MM.1S (cell line): ENCODE measurements at regions not wholly inside any gene's neighbourhood (a gene's known extent, or its start where the extent isn't known, plus 50 kb on each side); places are given as distances from the start of the nearest gene placed in this dataset.

Experiments
- DNase-seq: peaks from one replicate; pipeline ENCODE4 v3.0.0-alpha.2; 2015
- H2AFZ ChIP-seq: fragments of 300-600 bp; sonication (generic); 2 replicates; pipeline ENCODE4 v1.6.0; 2016; ENCODE audit warnings: antibody characterized with exemption, low read length
- H3F3A ChIP-seq: fragments of 300-600 bp; sonication (generic); 2 replicates; pipeline ENCODE4 v1.6.1; 2016; ENCODE audit warnings: mild to moderate bottlenecking, antibody characterized with exemption, low read length, moderate library complexity, mixed read lengths; ENCODE audit not compliant: insufficient read depth
- H3K27ac ChIP-seq: fragments of 300-600 bp; sonication (generic); 2 replicates; pipeline ENCODE4 v1.5.1; 2016; ENCODE audit warnings: mild to moderate bottlenecking, low read length
- H3K27me3 ChIP-seq: fragments of 300-600 bp; sonication (generic); replicated peaks from 2 replicates; pipeline ENCODE4 v1.6.0; 2016; ENCODE audit warnings: low read length; ENCODE audit not compliant: insufficient read depth
- H3K36me3 ChIP-seq: fragments of 300-600 bp; sonication (generic); replicated peaks from 2 replicates; pipeline ENCODE4 v1.6.1; 2016; ENCODE audit warnings: mild to moderate bottlenecking, low read length, mixed read lengths; ENCODE audit not compliant: insufficient read depth
- H3K4me1 ChIP-seq: fragments of 300-600 bp; sonication (generic); 2 replicates; pipeline ENCODE4 v1.6.1; 2016; ENCODE audit warnings: low read length, mixed read lengths
- H3K4me2 ChIP-seq: fragments of 300-600 bp; sonication (generic); 2 replicates; pipeline ENCODE4 v1.6.0; 2016; ENCODE audit warnings: low read depth, low read length
- H3K4me3 ChIP-seq: fragments of 300-600 bp; sonication (generic); 2 replicates; pipeline ENCODE4 v1.5.1; 2016; ENCODE audit warnings: low read length, mixed read lengths
- H3K79me2 ChIP-seq: fragments of 300-600 bp; sonication (generic); 2 replicates; pipeline ENCODE4 v1.6.1; 2016; ENCODE audit warnings: mixed run types, low read length, mixed read lengths
- H3K9ac ChIP-seq: fragments of 300-600 bp; sonication (generic); 2 replicates; pipeline ENCODE4 v1.6.1; 2016; ENCODE audit warnings: low read length, mixed read lengths
- H3K9me2 ChIP-seq: fragments of 300-600 bp; sonication (generic); replicated peaks from 2 replicates; pipeline ENCODE4 v1.6.1; 2016; ENCODE audit warnings: mild to moderate bottlenecking, low read length, mixed read lengths; ENCODE audit not compliant: insufficient read depth
- H3K9me3 ChIP-seq: fragments of 300-600 bp; sonication (generic); replicated peaks from 2 replicates; pipeline ENCODE4 v1.6.1; 2016; ENCODE audit warnings: mild to moderate bottlenecking, low read length, mixed read lengths; ENCODE audit not compliant: insufficient read depth
- H4K20me1 ChIP-seq: fragments of 300-600 bp; sonication (generic); 2 replicates; pipeline ENCODE4 v1.6.1; 2016; ENCODE audit warnings: mild to moderate bottlenecking, low read length, moderate library complexity, mixed read lengths; ENCODE audit not compliant: insufficient read depth
- EZH2 ChIP-seq: fragments of 300-600 bp; sonication (generic); optimal IDR thresholded peaks from 2 replicates; pipeline ENCODE3; 2017; ENCODE audit warnings: low read depth, mild to moderate bottlenecking, antibody characterized with exemption, low read length, mixed read lengths
- EZH2phosphoT487 ChIP-seq: fragments of 300-600 bp; sonication (generic); IDR thresholded peaks from 2 replicates; pipeline ENCODE4 v1.6.1; 2018; ENCODE audit warnings: antibody characterized with exemption, low read length
- TF ChIP-seq, protein P1 (sequence below): fragments of 300-600 bp; sonication (generic); IDR thresholded peaks from 2 replicates; pipeline ENCODE4 v1.5.1; 2016; ENCODE audit warnings: antibody characterized with exemption, low read length, mixed read lengths

DNA sequence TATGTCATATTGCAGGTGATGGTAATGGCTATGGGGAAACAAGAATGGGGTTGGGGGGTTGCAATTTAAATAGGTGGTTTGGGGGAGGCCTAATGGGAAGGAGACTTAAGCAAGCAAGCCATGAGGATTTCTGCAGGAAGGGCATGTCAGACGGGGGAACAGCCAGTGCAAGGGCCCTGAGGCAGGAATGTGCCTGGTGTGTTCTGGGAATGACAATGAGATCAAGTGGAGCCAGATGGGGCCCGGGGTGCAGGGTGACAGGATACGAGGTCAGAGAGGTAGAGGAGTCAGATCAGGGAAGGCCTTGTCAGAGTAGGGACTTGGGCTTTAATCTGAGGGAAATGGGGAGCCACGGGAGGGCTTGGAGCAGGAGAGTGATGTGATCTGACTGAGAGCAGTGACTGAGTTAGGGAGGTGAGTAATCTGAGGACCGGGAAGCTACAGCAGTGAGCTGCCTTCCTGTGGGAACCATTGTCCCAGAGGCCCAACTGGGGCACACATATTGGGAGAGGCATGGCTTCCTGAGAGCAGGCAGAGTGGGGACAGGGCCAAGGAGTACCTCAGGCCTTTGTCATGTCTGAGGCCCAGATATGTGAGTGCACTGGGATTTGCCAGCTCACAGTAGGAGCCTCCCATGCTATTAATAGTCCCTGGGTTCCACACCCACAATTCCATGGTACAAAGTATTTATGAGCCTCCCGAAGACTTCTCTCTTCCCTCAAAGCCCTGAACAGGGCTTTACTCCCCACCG, 139.8 kb downstream of the BCOR start:
- Histone ChIP-seq H3F3A (no peaks in the 10 kb centered on the region), H3K9me2 (no peaks in the 10 kb centered on the region), H4K20me1 (no peaks in the 10 kb centered on the region), H3K9ac (no peak overlapping the region), H3K27me3 (no peaks in the 10 kb centered on the region), H3K4me1 (no peaks in the 10 kb centered on the region), H3K79me2 (no peaks in the 10 kb centered on the region), H3K4me3 (no peak overlapping the region), H3K36me3 (no peaks in the 10 kb centered on the region), H3K4me2 (no peak overlapping the region), H3K9me3 (no peaks in the 10 kb centered on the region), H3K27ac (no peak overlapping the region), H2AFZ (no peak overlapping the region)
- TF ChIP-seq, protein P1, sequence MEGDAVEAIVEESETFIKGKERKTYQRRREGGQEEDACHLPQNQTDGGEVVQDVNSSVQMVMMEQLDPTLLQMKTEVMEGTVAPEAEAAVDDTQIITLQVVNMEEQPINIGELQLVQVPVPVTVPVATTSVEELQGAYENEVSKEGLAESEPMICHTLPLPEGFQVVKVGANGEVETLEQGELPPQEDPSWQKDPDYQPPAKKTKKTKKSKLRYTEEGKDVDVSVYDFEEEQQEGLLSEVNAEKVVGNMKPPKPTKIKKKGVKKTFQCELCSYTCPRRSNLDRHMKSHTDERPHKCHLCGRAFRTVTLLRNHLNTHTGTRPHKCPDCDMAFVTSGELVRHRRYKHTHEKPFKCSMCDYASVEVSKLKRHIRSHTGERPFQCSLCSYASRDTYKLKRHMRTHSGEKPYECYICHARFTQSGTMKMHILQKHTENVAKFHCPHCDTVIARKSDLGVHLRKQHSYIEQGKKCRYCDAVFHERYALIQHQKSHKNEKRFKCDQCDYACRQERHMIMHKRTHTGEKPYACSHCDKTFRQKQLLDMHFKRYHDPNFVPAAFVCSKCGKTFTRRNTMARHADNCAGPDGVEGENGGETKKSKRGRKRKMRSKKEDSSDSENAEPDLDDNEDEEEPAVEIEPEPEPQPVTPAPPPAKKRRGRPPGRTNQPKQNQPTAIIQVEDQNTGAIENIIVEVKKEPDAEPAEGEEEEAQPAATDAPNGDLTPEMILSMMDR = no peak
- no peak for TF ChIP-seq EZH2
- no peak for TF ChIP-seq EZH2phosphoT487
- no peak for DNase-seq

DNA sequence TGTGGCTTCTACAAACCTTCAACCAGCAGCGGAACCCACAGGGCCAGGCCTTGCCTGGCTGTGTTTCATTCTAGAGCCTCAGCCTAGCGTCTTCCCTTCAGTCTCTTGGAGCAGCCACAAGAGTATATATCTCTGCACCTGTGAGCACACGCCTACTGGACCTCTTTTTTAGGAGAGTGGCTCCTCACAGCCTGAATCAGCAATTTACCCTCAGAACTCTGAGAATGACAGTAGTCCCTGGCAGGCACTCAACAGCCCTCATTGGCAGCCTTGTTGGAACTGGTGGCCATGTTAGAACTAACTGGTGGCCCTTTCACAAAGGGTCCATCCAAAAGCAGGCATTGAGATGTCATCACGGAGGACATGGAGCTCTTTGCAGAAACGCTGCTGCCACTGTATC, 138.9 kb downstream of the BCOR start:
- Histone ChIP-seq H3K79me2 (no peaks in the 10 kb centered on the region), H3K27me3 (no peaks in the 10 kb centered on the region), H3K9me3 (no peaks in the 10 kb centered on the region), H4K20me1 (no peaks in the 10 kb centered on the region), H3K36me3 (no peaks in the 10 kb centered on the region), H3K9me2 (no peaks in the 10 kb centered on the region), H3K4me2 (no peak overlapping the region), H3K4me3 (no peak overlapping the region), H3K4me1 (no peaks in the 10 kb centered on the region), H3F3A (no peaks in the 10 kb centered on the region), H3K9ac (no peak overlapping the region), H2AFZ (no peak overlapping the region), H3K27ac (no peak overlapping the region)
- TF ChIP-seq EZH2 (no peak), EZH2phosphoT487 (no peak)
- TF ChIP-seq, protein P1 = no peak
- DNase-seq = no peak

DNA sequence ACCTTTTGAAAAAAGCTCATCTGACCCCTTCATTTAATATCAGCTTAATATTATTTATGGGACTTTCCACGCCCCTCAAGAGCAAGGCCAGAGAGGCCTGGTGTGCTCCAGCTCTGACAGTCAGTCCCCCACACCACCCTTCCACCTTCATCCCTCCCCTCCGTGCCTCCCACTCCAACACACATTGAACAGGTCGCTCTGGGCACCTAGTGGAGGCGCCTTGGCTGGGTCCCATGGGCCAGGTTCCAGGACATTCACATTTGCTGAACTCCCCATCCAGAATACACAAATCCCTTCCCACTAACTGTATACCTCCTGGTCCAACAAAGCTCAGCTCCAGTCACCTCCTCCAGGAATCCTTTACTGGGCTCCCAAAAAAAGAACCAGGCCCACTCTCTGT, 137.5 kb downstream of the BCOR start:
- H3K4me2 ChIP-seq = no peak overlapping the region
- H3K9ac ChIP-seq = no peak overlapping the region
- H3K27ac ChIP-seq = no peak overlapping the region
- no peak overlapping the region for H2AFZ ChIP-seq
- H3K4me1 ChIP-seq = no peaks in the 10 kb centered on the region
- H4K20me1 ChIP-seq = no peaks in the 10 kb centered on the region
- no peak for DNase-seq
- H3K9me3 ChIP-seq = no peaks in the 10 kb centered on the region
- TF ChIP-seq EZH2 (no peak), EZH2phosphoT487 (no peak)
- TF ChIP-seq, protein P1 = no peak
- H3K4me3 ChIP-seq = no peak overlapping the region
- H3K27me3 ChIP-seq = no peaks in the 10 kb centered on the region
- no peaks in the 10 kb centered on the region for H3K79me2 ChIP-seq
- no peaks in the 10 kb centered on the region for H3F3A ChIP-seq
- no peaks in the 10 kb centered on the region for H3K9me2 ChIP-seq
- H3K36me3 ChIP-seq = no peaks in the 10 kb centered on the region
